HEK293 (cell line): ENCODE measurements at regions not wholly inside any gene's neighbourhood (a gene's known extent, or its start where the extent isn't known, plus 50 kb on each side); places are given as distances from the start of the nearest gene placed in this dataset.

Source experiments
- CTCF ChIA-PET: fragments of 350-600 bp; formaldehyde crosslinking; extraction: SDS; loops from one replicate; lab custom pipeline; 2021; ENCODE audit warnings: antibody characterized with exemption; lab: Yijun Ruan, JAX
- POLR2A ChIA-PET: fragments of 300-600 bp; formaldehyde crosslinking; extraction: SDS; loops from one replicate; lab custom pipeline; 2020; ENCODE audit warnings: antibody characterized with exemption, inconsistent platforms; lab: Yijun Ruan, JAX
- H3K27ac ChIP-seq: fragments of 200-500 bp; sonication (Bioruptor generic); 2 replicates; pipeline ENCODE4 v1.5.1; 2014; ENCODE audit warnings: low read depth, low read length, control low read depth, inconsistent platforms; ENCODE audit errors: extremely low read depth
- H3K36me3 ChIP-seq, 2 experiments: fragments of 200-500 bp in 1 of 2; sonication (Bioruptor generic) in 1 of 2; 1 replicate in 1 of 2; 2 replicates in 1 of 2; pipeline ENCODE4 v1.5.1; 2014 to 2017; ENCODE audit warnings: inconsistent platforms in 2 of 2, low read length in 2 of 2; ENCODE audit not compliant: control insufficient read depth in 2 of 2, insufficient read depth in 1 of 2
- H3K4me1 ChIP-seq: fragments of 200-500 bp; sonication (Bioruptor generic); 2 replicates; pipeline ENCODE4 v1.5.1; 2014; ENCODE audit warnings: mild to moderate bottlenecking, low read length, inconsistent platforms; ENCODE audit not compliant: control insufficient read depth, insufficient read depth
- H3K4me3 ChIP-seq: 2 replicates; pipeline ENCODE4 v1.5.1; 2011; ENCODE audit warnings: low read depth, mild to moderate bottlenecking, control low read depth, low read length, moderate library complexity
- H3K9me3 ChIP-seq: fragments of 200-500 bp; sonication (Bioruptor generic); 2 replicates; pipeline ENCODE4 v1.5.1; 2014; ENCODE audit warnings: low read depth, low read length, inconsistent platforms; ENCODE audit not compliant: control insufficient read depth, insufficient read depth
- GLIS1 ChIP-seq: fragments of 450-650 bp; formaldehyde crosslinking; IDR thresholded peaks from 2 replicates; pipeline ENCODE4 v1.5.1; 2016; ENCODE audit warnings: missing biosample characterization, missing genetic modification characterization
- HIC1 ChIP-seq: fragments of 450-650 bp; formaldehyde crosslinking; IDR thresholded peaks from 2 replicates; pipeline ENCODE4 v1.5.1; 2016; ENCODE audit warnings: missing biosample characterization, missing genetic modification characterization
- KLF10 ChIP-seq: fragments of 450-650 bp; IDR thresholded peaks from 2 replicates; pipeline ENCODE4 v1.5.1; 2018; ENCODE audit warnings: missing biosample characterization, mild to moderate bottlenecking, missing genetic modification characterization
- KLF16 ChIP-seq: fragments of 450-650 bp; formaldehyde crosslinking; IDR thresholded peaks from 2 replicates; pipeline ENCODE4 v1.5.1; 2017; ENCODE audit warnings: missing biosample characterization, missing genetic modification characterization
- MZF1 ChIP-seq: fragments of 450-650 bp; formaldehyde crosslinking; IDR thresholded peaks from 2 replicates; pipeline ENCODE4 v1.5.1; 2017; ENCODE audit warnings: missing biosample characterization, missing genetic modification characterization, borderline replicate concordance
- SP7 ChIP-seq: fragments of 450-650 bp; formaldehyde crosslinking; IDR thresholded peaks from 2 replicates; pipeline ENCODE4 v1.5.1; 2016; ENCODE audit warnings: missing biosample characterization, missing genetic modification characterization
- TRIM28 ChIP-seq: IDR thresholded peaks from 2 replicates; pipeline ENCODE4 v1.6.1; 2011; ENCODE audit warnings: low read length, control low read depth, borderline replicate concordance
- ZBTB10 ChIP-seq: fragments of 450-650 bp; formaldehyde crosslinking; IDR thresholded peaks from 2 replicates; pipeline ENCODE4 v1.5.1; 2016; ENCODE audit warnings: missing biosample characterization, missing genetic modification characterization
- ZBTB7A ChIP-seq: fragments of 450-650 bp; formaldehyde crosslinking; IDR thresholded peaks from 2 replicates; pipeline ENCODE4 v1.5.1; 2016; ENCODE audit warnings: low read depth, missing biosample characterization, missing genetic modification characterization
- ZBTB8A ChIP-seq: fragments of 450-650 bp; formaldehyde crosslinking; IDR thresholded peaks from 2 replicates; pipeline ENCODE4 v1.5.1; 2016; ENCODE audit warnings: missing biosample characterization, missing genetic modification characterization
- ZNF133 ChIP-seq: fragments of 450-650 bp; formaldehyde crosslinking; IDR thresholded peaks from 2 replicates; pipeline ENCODE4 v1.5.1; 2016; ENCODE audit warnings: missing biosample characterization, missing genetic modification characterization
- ZNF157 ChIP-seq: fragments of 450-650 bp; formaldehyde crosslinking; IDR thresholded peaks from 2 replicates; pipeline ENCODE4 v1.5.1; 2016; ENCODE audit warnings: missing biosample characterization, missing genetic modification characterization
- ZNF2 ChIP-seq: fragments of 450-650 bp; formaldehyde crosslinking; IDR thresholded peaks from 2 replicates; pipeline ENCODE4 v1.5.1; 2016; ENCODE audit warnings: missing biosample characterization, missing genetic modification characterization
- ZNF221 ChIP-seq: fragments of 450-650 bp; formaldehyde crosslinking; IDR thresholded peaks from 2 replicates; pipeline ENCODE4 v1.5.1; 2017; ENCODE audit warnings: missing biosample characterization, missing genetic modification characterization, borderline replicate concordance
- ZNF24 ChIP-seq: fragments of 450-650 bp; formaldehyde crosslinking; IDR thresholded peaks from 2 replicates; pipeline ENCODE4 v1.5.1; 2016; ENCODE audit warnings: missing biosample characterization, missing genetic modification characterization
- ZNF362 ChIP-seq: fragments of 450-650 bp; formaldehyde crosslinking; IDR thresholded peaks from 2 replicates; pipeline ENCODE4 v1.5.1; 2016; ENCODE audit warnings: missing biosample characterization, missing genetic modification characterization
- ZNF398 ChIP-seq: fragments of 450-650 bp; formaldehyde crosslinking; IDR thresholded peaks from 2 replicates; pipeline ENCODE4 v1.5.1; 2017; ENCODE audit warnings: missing biosample characterization, missing genetic modification characterization
- ZNF404 ChIP-seq: fragments of 450-650 bp; formaldehyde crosslinking; IDR thresholded peaks from 2 replicates; pipeline ENCODE4 v1.5.1; 2017; ENCODE audit warnings: missing biosample characterization, missing genetic modification characterization
- ZNF510 ChIP-seq: fragments of 450-650 bp; formaldehyde crosslinking; IDR thresholded peaks from 2 replicates; pipeline ENCODE4 v1.5.1; 2018; ENCODE audit warnings: mild to moderate bottlenecking, missing genetic modification characterization, missing biosample characterization; ENCODE audit not compliant: insufficient replicate concordance
- ZNF558 ChIP-seq: fragments of 450-650 bp; formaldehyde crosslinking; IDR thresholded peaks from 2 replicates; pipeline ENCODE4 v1.5.1; 2016; ENCODE audit warnings: missing biosample characterization, missing genetic modification characterization
- ZNF654 ChIP-seq: fragments of 450-650 bp; formaldehyde crosslinking; IDR thresholded peaks from 2 replicates; pipeline ENCODE4 v1.5.1; 2016; ENCODE audit warnings: low read depth, missing biosample characterization, missing genetic modification characterization
- ZNF660 ChIP-seq: fragments of 450-650 bp; IDR thresholded peaks from 2 replicates; pipeline ENCODE4 v1.5.1; 2018; ENCODE audit warnings: missing biosample characterization, mild to moderate bottlenecking, missing genetic modification characterization

GRCh38 chr10:128316925-128317324 lies 190.7 kb upstream of the MKI67 start (continued):
- no peak for TF ChIP-seq ZNF654 (tag by site-specific recombination)
- no peak for TF ChIP-seq TRIM28
- TF ChIP-seq KLF10 (tag by site-specific recombination), result no peak
- TF ChIP-seq KLF16 (tag by site-specific recombination), result no peak
- TF ChIP-seq ZNF133 (tag by site-specific recombination), result no peak
- TF ChIP-seq, all 188 proteins: peak for 0

- Histone ChIP-seq H3K27ac (no peak overlapping the region; the same call in 1 of the 2 replicates), H3K36me3 (no peaks in the 10 kb centered on the region)
- CTCF ChIA-PET, result interaction anchor here (0.5 to 1.2 kb wide), 2 partner anchors 11 to 650 kb away, joined by 3 to 4 read pairs; no protein-coding TSS in a partner anchor
Measured at GRCh38 chr10:128318366-128318765, 192.1 kb upstream of the MKI67 start.

GRCh38 chr10:128318913-128319312 lies 192.7 kb upstream of the MKI67 start:
- no peaks in the 10 kb centered on the region for H3K9me3 ChIP-seq
- H3K4me3 ChIP-seq, result no peak overlapping the region
- peaks cover 5% of the 10 kb centered on the region; the same call in 1 of the 2 replicates for H3K4me1 ChIP-seq
- ChIA-PET CTCF (interaction anchor here (0.5 to 1.2 kb wide), 3 partner anchors 12 to 649 kb away, joined by 3 to 4 read pairs (median 3); no protein-coding TSS in a partner anchor), POLR2A (no interaction called here)
- H3K27ac ChIP-seq, result no peak overlapping the region
- H3K36me3 ChIP-seq, result no peaks in the 10 kb centered on the region
- TF ChIP-seq ZNF221 (tag by site-specific recombination) (no peak), ZNF24 (no peak), ZNF510 (no peak), ZBTB8A (tag by site-specific recombination) (no peak), ZBTB10 (no peak), ZNF2 (tag by site-specific recombination) (no peak), ZNF157 (tag by site-specific recombination) (no peak), SP7 (tag by site-specific recombination) (no peak), ZNF660 (tag by site-specific recombination) (no peak), ZNF362 (no peak)

More at GRCh38 chr10:128318366-128318765, 192.1 kb upstream of the MKI67 start:
- no peak overlapping the region for H3K4me3 ChIP-seq
- no peaks in the 10 kb centered on the region for H3K9me3 ChIP-seq
- TF ChIP-seq ZNF558 (tag by site-specific recombination) (no peak), ZBTB7A (no peak), ZNF398 (tag by site-specific recombination) (no peak), ZNF404 (tag by site-specific recombination) (no peak), MZF1 (tag by site-specific recombination) (no peak), GLIS1 (tag by site-specific recombination) (no peak), HIC1 (tag by site-specific recombination) (no peak)
- H3K4me1 ChIP-seq, result peaks cover 5% of the 10 kb centered on the region; the same call in 1 of the 2 replicates
- POLR2A ChIA-PET, result no interaction called here
